ENCODE measurements at regions not wholly inside any gene's neighbourhood (a gene's known extent, or its start where the extent isn't known, plus 50 kb on each side); places are given as distances from the start of the nearest gene placed in this dataset.

- Mint-ChIP-seq H3K4me3 (no peak overlapping the region), H3K9me3 (peaks cover 1 to 7% of the 10 kb centered on the region in 2 donors), H3K4me1 (ENCODE audit: low read depth) (no peaks in the 10 kb centered on the region), H3K27ac (no peak overlapping the region), H3K27me3 (ENCODE audit: low read depth) (no peaks in the 10 kb centered on the region), H3K36me3 (ENCODE audit: insufficient read depth in 2 of 2) (peaks cover 0 to 7% of the 10 kb centered on the region in 2 donors)
- DNase-seq = no peak
- ATAC-seq (replicated peaks in 1 of 2) = no peak
These were observed 525.8 kb downstream of the ZNF33B start for GRCh38 chr10:42112331-42113157.

DNA sequence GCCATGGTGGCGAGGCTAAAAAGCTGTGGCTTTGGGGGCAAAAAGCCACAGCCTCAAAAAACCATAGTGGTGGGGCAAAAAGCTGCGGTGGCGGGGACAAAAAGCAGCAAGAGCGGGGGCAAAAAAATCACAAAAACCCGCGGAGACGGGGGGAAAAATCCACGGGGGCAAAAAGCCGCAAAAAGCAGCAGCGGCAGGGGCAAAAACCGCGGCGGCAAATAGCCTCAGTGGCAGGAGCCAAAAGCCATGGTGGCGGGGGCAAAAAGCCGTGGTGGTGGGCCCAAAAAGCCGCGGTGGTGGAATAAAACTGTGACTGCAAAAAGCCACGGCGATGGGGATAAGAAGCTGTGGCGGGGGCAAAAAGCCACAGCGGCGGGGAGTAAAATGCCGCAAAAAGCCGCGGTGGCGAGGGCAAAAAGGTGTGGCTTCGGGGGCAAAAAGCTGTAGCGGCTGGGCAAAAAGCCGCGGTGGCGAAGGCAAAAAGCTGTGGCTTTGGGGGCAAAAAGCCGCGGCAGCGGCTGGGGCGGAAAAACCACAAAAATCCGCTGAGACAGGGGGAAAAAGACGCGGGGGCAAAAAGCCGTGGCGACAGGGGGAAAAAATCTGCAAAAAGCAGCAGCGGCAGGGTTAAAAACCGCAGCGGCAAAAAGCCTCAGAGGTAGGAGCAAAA lies 526.6 kb downstream of the ZNF33B start:
- ATAC-seq (replicated peaks in 1 of 2) (no peak), DNase-seq (no peak)
- Mint-ChIP-seq H3K36me3 (ENCODE audit: insufficient read depth in 2 of 2) (peaks cover 0 to 7% of the 10 kb centered on the region in 2 donors), H3K4me3 (no peak overlapping the region), H3K4me1 (ENCODE audit: low read depth) (no peaks in the 10 kb centered on the region), H3K9me3 (peaks cover 0 to 6% of the 10 kb centered on the region in 2 donors), H3K27ac (no peak overlapping the region), H3K27me3 (ENCODE audit: low read depth) (no peaks in the 10 kb centered on the region)

DNA sequence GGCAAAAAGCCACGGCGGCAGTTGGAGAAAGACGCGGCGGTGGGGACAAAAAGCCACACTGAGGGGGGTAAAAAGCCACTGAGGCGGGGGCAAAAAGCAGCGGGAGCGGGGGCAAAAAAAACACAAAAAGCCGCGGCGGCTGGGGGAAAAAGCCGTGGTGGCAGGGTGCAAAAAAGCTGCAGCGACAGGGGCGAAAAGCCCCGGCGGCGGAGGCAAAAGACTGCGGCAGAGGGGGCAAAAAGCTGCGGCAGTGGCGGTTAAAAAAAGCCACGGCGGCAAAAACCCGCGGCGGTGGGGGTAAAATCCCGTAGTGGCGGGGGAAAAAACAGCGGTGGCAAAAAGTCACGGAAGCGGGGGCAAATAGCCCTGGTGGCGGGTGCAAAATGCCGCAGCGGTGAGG lies 527.3 kb downstream of the ZNF33B start:
- H3K4me3 Mint-ChIP-seq = no peak overlapping the region

More for the DNA sequence above, 527.3 kb downstream of the ZNF33B start:
- DNase-seq = no peak
- Mint-ChIP-seq H3K27ac (no peak overlapping the region), H3K4me1 (ENCODE audit: low read depth) (no peaks in the 10 kb centered on the region), H3K27me3 (ENCODE audit: low read depth) (no peaks in the 10 kb centered on the region), H3K9me3 (peaks cover 4 to 10% of the 10 kb centered on the region in 2 donors), H3K36me3 (ENCODE audit: insufficient read depth in 2 of 2) (peaks cover 4 to 10% of the 10 kb centered on the region in 2 donors)
- no peak for ATAC-seq (replicated peaks in 1 of 2)
